GM18873 (cell line): ENCODE measurements at regions not wholly inside any gene's neighbourhood (a gene's known extent, or its start where the extent isn't known, plus 50 kb on each side); places are given as distances from the start of the nearest gene placed in this dataset.
"Not testable (repeated sequence)": the region's sequence is repeated elsewhere in the genome, so short reads cannot be mapped to it uniquely, and the experiment has no call there.

Source experiments
- ATAC-seq: cut with Tn5 transposase; IDR thresholded peaks from one replicate; pipeline ENCODE4 v1.9.1; 2021; ENCODE audit warnings: mild to moderate bottlenecking, moderate library complexity, moderate number of reproducible peaks; ENCODE audit not compliant: unreplicated experiment, low FRiP score

DNA sequence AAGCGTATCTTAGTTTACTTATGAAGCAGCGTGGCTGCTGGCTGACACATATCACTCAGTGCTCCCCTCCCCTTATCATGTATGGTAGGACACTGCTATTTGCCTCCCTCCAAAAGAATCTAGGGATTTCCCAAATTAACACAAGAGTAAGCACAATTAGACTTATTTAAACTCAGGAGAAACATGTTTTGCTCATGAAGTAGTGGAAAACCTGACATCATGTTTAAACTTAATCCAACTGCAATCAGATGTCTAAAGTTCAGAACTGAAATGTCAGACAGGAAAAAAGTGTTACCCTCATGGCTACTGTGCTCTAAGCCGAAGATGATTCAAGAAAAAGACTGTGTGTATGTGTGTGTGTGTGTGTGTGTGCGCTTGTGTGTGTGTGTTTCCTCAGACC is 324.1 kb upstream of the TNC start:
- ATAC-seq: no peak

DNA sequence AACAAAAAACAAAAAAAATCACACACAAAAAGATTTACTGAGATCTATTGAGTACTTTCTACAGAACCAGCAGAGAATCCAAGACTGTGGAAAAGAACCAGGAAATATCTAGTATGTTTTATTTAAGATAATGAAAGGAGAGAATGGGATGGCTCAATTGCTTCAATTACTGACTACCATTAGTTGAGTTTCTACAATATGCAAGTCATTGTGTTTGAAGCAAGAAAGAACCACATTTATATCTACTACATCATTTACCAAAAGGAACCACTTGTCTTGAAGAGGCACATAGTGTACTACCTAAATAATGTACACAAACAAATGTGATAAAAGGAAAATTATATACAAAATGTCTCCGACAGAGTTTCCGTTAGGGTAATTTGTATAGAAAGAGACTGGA is 325.9 kb upstream of the TNC start:
- no peak for ATAC-seq

DNA sequence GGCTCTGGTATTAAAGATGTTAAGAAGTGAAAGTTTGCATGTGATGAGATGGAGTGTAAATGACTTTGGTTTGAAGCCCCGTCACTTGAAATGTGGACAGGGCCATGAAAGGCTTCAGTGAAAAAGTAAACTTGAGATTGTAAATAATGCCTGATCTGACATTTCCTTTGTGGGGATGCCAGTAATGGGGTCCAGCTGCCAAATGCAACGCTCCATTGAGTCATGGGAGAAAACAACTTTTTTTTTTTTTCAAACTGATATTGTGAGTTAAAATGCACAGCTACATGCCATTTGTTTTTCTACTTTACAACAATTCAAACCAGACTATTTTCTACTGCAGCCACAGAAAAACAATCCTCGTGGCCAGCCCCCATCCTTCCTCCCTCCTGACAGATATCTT is 327.0 kb upstream of the TNC start:
- no peak for ATAC-seq

DNA sequence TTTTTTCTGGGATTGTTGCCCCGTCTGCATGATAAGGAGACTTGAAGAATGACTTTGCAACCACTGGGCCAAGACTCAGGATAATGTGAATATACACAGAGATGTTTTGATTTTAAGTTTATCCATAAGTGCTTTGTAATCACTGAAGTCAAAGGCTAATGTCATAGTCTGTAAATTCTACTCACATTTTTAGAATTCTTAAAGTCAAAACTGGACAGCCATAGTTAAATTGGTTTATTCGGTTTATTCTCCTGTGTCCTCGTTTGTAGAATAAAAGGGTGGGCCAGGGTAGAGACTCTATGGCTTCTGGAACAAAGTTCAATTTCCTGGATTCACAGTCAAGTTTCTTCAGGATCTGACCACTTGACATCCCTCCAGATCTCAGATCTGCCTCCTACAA is 327.7 kb upstream of the TNC start:
- ATAC-seq: no peak

DNA sequence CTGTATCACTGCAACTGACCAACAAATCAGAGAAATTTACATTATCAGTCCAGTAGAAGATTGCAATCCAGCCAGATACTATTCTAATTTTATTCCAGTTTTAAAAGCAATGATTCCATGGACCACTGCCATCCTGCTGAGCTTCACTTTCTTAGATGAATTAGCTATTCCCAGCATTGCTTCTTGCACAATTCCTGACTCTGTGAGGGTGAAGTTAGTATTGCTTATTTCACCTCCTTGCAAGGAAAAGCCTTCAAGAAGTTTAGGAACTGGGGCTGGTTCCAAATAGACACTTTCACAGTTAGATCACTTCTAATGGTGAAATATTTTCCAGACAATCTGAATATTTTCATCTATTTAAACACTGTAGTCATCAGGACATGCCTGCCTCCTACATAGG is 338.6 kb upstream of the TNC start:
- ATAC-seq: no peak

DNA sequence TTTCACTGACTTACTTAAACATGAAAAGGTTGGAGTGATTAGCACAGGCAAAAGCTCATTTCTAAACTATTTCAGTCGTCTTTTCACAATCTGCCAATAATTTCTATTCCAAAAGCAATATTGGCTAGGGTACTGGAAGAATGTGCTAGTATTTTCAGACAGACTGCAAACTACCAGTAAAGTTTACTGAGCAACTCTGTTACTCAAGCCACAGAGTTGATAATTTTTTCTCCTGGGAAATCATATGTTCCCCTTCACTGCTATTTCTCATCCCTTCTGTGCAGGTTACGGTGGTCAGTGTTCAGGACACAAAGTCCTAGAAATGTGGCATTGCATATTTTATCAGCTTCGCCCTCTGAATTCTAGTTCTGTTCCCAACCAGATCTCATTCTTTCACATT is 343.3 kb upstream of the TNC start:
- ATAC-seq: no peak

DNA sequence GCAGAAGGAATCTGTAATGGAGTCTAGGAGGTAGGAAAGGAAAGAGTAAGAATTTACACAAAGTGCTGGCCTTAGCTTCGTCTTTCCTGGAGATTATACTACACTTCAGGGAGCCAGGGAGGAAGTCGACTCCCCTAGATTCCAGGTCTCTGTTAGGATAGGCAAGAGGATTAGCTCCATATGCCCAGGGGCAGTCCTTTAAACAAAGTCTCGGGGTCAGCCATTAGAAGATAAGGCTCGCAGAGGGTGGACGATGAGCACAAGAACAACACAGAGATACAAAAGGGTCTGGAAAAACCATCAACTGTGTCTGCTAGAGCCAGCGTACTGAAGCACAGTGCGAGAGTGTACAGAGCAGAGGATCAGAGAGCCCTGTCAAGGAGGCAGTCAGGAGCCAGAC is 344.7 kb upstream of the TNC start:
- no peak for ATAC-seq

DNA sequence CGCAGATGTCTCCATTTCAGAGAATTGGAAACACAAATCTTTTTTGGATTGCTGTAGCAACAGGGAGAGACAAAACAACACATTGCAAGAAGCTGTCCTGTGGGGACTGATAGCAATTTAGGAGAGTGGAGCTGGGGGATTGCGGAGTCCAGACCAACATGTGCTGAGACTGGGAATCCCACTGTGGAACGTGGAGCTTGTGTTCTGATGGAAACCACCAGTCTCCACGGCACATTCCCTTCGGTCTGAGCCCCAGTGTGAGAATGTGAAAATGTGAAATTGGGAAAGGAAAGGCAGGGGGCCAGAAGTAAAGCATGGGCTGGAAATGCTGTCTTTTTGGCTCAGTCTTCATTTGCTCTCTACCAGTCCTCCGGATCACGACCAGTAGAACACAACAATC is 348.8 kb upstream of the TNC start:
- no peak for ATAC-seq

DNA sequence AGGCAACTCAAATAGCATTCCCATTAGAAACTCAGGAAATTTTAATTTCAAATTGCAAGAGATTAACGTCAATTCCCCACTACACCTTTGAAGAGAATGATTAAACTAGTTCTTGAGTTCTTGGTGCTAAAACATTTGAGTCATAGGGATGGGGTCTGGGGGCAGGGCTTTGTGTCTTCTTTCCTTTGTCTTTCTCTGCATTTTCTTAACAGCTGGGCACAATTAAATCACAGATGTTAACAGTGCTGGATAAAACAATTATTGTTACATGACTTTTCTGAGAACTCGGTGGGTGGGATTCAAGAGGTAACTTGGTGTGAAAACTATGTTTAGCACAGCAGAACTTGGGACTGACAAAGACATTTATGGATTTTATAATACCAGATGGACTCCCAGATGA is 351.9 kb upstream of the TNC start:
- ATAC-seq: no peak

DNA sequence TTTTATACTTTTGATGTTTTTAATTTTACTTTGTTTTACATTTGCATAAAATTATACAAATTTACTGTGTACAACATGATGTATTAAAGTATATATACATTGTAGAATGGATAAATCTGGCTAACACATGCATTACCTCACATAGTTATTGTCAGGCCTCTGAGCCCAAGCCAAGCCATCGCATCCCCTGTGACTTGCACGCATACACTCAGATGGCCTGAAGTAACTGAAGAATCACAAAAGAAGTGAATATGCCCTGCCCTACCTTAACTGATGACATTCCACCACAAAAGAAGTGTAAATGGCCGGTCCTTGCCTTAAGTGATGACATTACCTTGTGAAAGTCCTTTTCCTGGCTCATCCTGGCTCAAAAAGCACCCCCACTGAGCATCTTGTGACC is 355.1 kb upstream of the TNC start:
- not testable (repeated sequence) for ATAC-seq

DNA sequence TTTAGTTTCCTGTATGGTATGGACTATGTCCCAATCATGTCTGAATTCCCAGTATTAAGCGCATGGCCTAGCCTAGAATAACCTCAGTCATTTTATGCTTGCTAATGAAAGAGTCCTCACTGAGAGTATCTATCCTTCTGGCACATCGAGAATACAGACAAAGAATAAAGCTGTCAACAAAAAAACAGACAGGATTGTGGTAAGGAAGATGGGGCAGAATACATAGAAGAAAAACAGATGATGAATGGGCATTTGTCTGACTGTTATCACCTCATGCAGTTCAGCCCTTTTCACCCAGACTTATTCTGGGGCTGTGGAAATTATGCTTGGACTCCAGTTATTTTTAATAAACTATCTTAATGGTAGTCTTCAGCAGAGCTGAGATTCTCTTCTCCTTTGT is 363.8 kb upstream of the TNC start:
- no peak for ATAC-seq

DNA sequence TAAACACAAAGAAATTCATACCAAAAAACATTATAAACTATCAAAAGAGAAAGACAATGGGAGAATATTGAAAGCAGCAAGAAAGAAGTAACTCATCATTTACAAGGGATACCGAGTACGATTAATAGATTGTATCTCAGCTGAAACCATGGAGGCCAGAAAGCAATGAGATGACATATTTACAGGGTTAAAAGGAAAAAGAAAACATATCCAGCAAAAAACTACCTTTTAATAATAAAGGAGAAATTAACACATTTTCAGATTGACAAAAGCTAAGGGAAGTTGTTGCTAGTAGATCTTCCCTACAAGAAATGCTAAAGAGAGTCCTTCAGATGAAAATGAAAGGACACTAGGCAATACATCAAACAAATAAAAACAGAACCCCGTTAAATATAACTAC is 364.8 kb upstream of the TNC start:
- no peak for ATAC-seq

DNA sequence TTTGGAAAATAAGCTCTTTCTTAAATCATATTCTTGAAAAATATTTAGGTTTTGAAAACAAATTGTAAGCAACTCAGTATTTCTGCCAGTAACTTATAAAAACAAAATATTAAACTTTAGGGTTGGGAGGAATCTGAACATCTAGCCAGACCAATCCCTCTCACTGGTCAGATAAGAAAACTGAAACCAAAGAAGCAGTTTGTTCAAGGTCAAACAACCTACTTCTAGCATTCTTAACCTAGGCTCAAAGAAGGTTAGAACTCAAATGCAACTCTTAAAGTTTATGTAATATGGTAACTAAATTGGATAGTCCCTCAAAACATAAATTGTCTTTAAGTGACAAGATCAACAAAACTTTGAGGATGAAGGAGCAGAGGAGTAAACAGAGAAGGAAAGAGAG is 374.9 kb upstream of the TNC start:
- no peak for ATAC-seq

DNA sequence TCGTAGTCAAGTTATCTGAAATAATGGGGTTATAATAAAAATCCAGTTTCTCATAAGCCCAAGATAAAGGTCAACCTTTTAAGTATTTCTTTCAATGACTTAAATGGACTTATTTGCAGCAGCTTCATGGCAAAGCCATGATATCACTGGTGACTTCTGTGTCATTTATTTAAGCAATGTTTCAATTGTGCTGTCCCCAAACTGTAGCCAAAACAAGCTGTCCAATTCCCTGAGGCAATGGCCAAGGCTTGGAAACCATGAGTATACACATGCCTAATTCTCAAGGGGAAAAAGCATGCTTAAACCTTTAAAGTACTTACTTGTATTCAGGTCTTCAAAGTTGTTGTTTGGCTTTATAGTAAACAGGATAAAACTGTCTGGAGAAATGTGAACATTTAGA is 376.4 kb upstream of the TNC start:
- no peak for ATAC-seq

DNA sequence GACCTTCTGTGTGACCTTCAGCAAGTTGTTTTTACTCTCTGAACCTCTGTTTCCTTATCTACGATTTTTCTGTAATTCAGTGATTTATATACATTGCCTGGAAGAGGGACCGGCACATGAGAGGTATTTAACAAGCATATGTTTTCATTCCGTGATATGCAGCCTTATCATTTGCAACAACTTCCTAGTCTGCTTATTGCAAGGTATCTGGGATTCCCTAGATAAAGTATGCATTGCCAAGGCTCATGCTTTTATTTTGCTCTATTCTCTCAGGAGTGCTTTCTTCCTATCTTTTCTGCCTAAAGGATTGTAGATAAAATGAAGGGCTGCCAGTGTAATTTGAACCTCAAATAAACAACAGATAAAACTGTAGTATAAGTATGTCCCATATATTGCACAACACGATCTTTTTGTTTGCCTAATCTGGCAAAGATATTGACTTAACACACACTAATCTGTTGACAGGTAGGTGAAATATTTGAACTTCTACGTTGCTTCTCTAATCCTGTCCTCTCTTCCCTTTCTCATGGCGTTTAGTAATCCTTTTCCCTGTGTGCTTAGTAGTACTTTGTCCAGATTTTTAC is 377.2 kb upstream of the TNC start:
- no peak for ATAC-seq

DNA sequence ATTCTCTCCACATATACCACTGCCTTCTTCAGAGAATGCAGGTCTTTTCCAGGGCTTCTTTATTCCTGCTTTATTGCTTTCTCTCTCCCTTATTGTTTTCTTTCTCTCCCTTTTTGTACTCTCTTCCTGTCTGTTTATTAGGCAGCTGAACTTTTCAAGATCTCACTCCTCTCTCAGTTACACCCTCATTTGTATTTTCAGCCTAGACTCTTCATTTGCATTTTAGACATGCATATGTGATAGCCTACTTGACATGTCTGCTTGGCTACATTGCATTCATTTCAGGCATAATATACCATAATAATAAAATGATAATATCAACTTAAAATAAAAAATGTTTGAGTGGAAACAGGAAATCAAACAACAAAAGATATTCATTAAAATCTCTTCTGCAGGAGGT is 377.9 kb upstream of the TNC start:
- no peak for ATAC-seq

DNA sequence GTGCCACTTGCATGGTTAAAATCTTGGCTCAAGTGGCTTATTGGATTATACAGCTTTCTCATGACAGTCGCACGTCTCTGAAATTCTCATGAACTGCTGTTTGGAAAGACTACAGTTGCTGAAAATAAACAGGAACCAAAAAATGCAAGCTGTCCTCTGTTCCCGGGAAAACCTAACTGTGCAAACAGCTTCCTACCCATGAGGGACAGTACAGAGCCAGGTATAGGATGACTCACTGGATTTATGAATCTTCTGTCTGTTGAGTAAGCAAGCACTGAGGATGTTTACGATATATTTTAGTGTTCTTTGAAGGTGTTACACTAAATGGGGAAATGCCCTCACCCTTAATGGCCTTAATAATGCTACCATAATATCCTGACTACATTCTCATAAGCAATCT is 380.3 kb upstream of the TNC start:
- no peak for ATAC-seq

DNA sequence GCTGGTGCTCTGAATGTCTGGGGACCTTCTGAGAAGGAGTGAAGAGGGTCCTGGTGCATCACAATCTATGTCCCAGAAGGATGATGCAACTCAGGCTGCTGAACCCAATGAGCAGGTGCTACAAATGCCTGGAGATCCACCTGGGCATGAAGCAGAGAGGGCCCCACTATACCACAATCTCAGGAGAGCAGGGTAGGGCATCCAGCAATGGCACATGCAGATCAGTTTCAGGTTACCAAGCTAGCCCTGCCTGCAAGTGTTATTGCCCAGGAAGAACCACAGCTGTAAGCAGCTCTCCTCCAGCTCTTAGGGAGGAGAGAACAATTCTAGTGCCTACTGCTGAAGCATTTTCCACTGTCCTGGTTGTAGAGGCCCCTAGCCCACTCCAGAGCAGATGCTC is 389.2 kb upstream of the TNC start:
- ATAC-seq: no peak

DNA sequence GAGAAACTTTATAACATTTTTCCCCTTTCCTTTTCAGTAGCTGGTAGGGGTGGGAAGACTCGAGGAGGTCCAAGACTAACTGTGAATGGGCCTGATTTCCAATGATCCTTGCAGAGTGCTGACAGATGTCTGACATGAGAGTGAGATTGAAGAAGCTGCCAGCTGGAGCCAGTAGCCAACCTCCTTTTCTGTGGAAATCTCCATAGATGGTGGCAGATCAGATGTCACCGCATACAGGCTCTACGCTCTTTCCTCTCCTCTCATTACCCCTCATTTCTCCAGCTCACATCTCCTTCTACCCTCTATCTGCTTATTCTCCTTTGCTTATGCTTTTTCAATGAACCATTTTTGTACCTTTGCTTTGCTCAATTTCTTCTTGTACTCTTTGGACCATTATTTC is 395.2 kb upstream of the TNC start:
- ATAC-seq: no peak

DNA sequence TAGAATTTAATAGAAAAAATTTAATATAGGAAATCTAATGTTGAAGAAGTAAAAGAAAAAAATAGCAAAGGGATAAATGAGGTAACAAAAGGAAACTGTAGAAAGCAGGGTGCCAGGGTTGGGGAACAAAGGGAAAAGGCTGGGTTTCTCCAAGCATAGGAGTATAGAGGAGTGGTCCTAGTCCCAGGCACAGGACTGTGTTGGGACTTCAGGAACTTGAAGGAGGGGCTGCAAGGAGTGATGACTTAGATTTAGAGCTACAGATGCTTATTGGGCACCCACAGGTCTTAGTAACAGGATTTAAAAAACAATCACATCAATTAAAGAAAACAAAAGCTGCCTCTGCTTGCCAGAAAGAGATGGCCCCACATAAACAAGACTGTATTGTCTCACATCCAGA is 396.5 kb upstream of the TNC start:
- ATAC-seq: no peak

DNA sequence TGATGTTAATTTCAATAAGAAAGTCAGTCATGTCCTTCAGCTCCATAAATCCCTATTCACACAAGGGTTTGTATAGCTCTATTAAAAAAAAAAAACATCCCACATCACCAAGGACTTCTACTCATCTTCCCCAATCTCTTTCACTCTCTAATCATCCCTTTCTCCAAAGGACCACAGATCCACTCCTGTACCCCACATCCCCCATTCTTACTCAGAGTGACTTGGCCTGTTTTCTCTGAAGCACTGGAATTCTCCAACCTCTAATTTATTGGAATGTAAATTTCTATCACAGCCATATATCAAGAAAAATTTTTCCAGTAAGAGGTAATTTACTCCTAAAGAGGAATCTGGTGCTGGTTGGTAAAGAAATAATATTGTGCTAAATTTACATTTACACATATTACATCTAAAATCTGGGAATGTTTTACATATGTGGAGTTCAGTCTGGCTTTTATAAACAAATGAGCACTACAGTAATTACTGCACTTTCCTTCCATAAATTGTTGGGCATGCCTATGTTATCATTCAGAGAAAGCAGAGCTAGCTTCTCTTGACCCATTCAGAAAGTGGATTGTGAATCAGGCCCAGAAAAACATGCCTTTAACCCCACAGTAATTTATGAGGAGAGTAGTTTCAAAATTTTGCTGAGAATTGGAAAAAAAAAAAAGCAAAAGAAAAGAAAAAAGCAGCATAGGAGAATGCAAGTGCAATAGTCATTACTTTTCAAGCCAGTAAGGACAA is 399.5 kb upstream of the TNC start:
- no peak for ATAC-seq

DNA sequence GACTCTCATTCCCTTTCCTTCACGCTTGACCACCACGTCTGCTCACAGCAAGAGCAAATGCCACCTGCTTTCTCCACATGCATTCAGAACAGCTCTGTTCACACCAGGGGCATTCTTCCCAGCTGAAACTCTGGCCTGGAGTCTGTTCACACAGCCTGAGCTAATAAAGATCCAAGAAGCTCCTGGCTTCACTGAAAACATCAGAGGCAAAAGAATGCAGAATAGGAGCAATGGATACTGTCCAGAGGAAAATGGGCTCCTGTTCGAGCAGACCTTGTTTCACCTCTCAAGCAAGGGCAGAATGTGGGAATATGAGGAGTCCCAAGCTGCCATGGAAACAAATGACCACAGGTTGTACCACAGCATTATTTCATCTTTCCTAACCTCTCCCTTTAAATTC is 402.7 kb upstream of the TNC start:
- ATAC-seq: no peak

DNA sequence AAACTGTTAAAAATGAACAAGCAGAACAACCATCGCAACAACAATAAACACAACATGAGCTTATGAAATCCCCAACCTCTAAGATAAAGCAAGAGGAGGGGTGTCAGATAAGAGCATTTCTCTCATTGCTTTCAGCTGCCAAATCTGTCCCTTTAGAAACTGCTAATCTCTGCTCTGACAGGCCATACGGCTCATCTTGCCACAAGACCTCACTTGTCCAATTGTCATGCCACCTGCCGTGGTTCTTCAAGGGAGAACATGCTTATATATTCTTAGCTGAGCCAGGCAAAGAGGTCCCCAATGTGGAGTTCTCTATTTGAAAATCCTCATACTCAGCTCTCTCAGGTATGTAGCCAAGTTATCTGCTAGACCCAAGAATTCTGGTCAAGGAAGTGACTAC is 405.0 kb upstream of the TNC start:
- no peak for ATAC-seq
